Loucy (cell line): ENCODE measurements at regions not wholly inside any gene's neighbourhood (a gene's known extent, or its start where the extent isn't known, plus 50 kb on each side); places are given as distances from the start of the nearest gene placed in this dataset.

Source experiments
- H2AFZ ChIP-seq: fragments of 200-600 bp; sonication (generic); 2 replicates; pipeline ENCODE4 v1.6.0; 2016; ENCODE audit warnings: antibody characterized with exemption, mild to moderate bottlenecking, low read length, moderate library complexity
- H3F3A ChIP-seq: fragments of 200-600 bp; 2 replicates; pipeline ENCODE4 v1.6.0; 2016; ENCODE audit warnings: antibody characterized with exemption, low read depth, mild to moderate bottlenecking
- H3K27me3 ChIP-seq: fragments of 200-600 bp; sonication (generic); 2 replicates; pipeline ENCODE4 v1.6.1; 2014; ENCODE audit warnings: low read length, mild to moderate bottlenecking; ENCODE audit not compliant: insufficient read depth, poor library complexity, severe bottlenecking
- H3K36me3 ChIP-seq: fragments of 200-600 bp; sonication (generic); 2 replicates; pipeline ENCODE4 v1.6.1; 2016; ENCODE audit warnings: low read length; ENCODE audit not compliant: insufficient read depth
- H3K4me1 ChIP-seq: fragments of 200-600 bp; sonication (generic); 2 replicates; pipeline ENCODE4 v1.5.1; 2014; ENCODE audit warnings: low read length, mild to moderate bottlenecking; ENCODE audit not compliant: insufficient read depth, poor library complexity, severe bottlenecking
- H3K4me2 ChIP-seq: fragments of 200-600 bp; sonication (generic); 2 replicates; pipeline ENCODE4 v1.6.0; 2014; ENCODE audit warnings: antibody characterized with exemption, low read length, low read depth, mild to moderate bottlenecking; ENCODE audit not compliant: poor library complexity, severe bottlenecking
- H3K4me3 ChIP-seq: fragments of 200-600 bp; sonication (generic); 2 replicates; pipeline ENCODE4 v1.5.1; 2014; ENCODE audit warnings: low read length, mild to moderate bottlenecking, mixed read lengths; ENCODE audit not compliant: poor library complexity, severe bottlenecking
- H3K79me2 ChIP-seq: fragments of 200-600 bp; sonication (generic); 2 replicates; pipeline ENCODE4 v1.6.1; 2014; ENCODE audit warnings: low read length; ENCODE audit not compliant: insufficient read depth
- H3K9ac ChIP-seq: fragments of 200-600 bp; sonication (generic); 2 replicates; pipeline ENCODE4 v1.6.0; 2014; ENCODE audit warnings: mild to moderate bottlenecking, low read depth, low read length, moderate library complexity; ENCODE audit not compliant: poor library complexity, severe bottlenecking
- H3K9me2 ChIP-seq: fragments of 200-600 bp; sonication (generic); replicated peaks from 2 replicates; pipeline ENCODE4 v1.6.1; 2016; ENCODE audit warnings: low read depth, low read length, mixed read lengths
- H3K9me3 ChIP-seq: fragments of 200-600 bp; sonication (generic); 2 replicates; pipeline ENCODE4 v1.6.1; 2014; ENCODE audit warnings: mild to moderate bottlenecking, antibody characterized with exemption, low read length, low read depth; ENCODE audit not compliant: insufficient read depth
- H4K20me1 ChIP-seq: fragments of 200-600 bp; sonication (generic); 2 replicates; pipeline ENCODE4 v1.6.0; 2014; ENCODE audit warnings: antibody characterized with exemption, low read length, mild to moderate bottlenecking; ENCODE audit not compliant: insufficient read depth, poor library complexity, severe bottlenecking
- EZH2phosphoT487 ChIP-seq: fragments of 200-600 bp; IDR thresholded peaks from 2 replicates; pipeline ENCODE4 v1.6.1; 2018; ENCODE audit warnings: antibody characterized with exemption, mild to moderate bottlenecking, moderate library complexity, borderline replicate concordance
- TF ChIP-seq, protein P1 (sequence below): fragments of 200-600 bp; sonication (generic); conservative IDR thresholded peaks from 2 replicates; pipeline ENCODE4 v1.5.1; 2014; ENCODE audit warnings: mild to moderate bottlenecking, antibody characterized with exemption, low read length

DNA sequence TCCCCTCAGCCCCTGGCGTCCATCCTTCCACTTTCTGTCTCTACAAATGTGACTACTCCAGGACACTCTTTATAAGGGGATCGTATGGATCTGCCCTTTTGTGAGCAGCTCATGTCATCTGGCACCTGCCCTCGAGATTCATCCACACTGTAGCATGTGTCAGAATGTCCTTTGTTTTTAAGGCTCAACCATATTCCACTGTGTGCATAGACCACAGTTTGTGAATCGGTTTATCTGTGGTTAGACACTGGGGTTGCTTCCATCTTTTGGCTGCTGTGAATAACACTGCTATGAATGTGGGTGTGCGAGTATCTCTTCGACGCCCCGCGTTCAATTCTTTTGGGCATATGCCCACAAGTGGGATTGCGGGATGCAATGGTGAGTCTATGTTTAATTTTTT lies 167.9 kb downstream of the NUP210 start:
- H3F3A ChIP-seq = no peaks in the 10 kb centered on the region
- H3K9ac ChIP-seq = no peak overlapping the region
- H3K4me1 ChIP-seq = no peaks in the 10 kb centered on the region
- no peak overlapping the region for H2AFZ ChIP-seq
- no peaks in the 10 kb centered on the region for H3K36me3 ChIP-seq
- H3K79me2 ChIP-seq = no peaks in the 10 kb centered on the region
- H3K4me3 ChIP-seq = no peak overlapping the region
- H4K20me1 ChIP-seq = no peaks in the 10 kb centered on the region
- H3K9me2 ChIP-seq = no peaks in the 10 kb centered on the region
- H3K27me3 ChIP-seq = no peaks in the 10 kb centered on the region
- no peak overlapping the region for H3K4me2 ChIP-seq
- no peaks in the 10 kb centered on the region for H3K9me3 ChIP-seq
- TF ChIP-seq, protein P1, sequence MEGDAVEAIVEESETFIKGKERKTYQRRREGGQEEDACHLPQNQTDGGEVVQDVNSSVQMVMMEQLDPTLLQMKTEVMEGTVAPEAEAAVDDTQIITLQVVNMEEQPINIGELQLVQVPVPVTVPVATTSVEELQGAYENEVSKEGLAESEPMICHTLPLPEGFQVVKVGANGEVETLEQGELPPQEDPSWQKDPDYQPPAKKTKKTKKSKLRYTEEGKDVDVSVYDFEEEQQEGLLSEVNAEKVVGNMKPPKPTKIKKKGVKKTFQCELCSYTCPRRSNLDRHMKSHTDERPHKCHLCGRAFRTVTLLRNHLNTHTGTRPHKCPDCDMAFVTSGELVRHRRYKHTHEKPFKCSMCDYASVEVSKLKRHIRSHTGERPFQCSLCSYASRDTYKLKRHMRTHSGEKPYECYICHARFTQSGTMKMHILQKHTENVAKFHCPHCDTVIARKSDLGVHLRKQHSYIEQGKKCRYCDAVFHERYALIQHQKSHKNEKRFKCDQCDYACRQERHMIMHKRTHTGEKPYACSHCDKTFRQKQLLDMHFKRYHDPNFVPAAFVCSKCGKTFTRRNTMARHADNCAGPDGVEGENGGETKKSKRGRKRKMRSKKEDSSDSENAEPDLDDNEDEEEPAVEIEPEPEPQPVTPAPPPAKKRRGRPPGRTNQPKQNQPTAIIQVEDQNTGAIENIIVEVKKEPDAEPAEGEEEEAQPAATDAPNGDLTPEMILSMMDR = no peak
- TF ChIP-seq EZH2phosphoT487 = no peak

DNA sequence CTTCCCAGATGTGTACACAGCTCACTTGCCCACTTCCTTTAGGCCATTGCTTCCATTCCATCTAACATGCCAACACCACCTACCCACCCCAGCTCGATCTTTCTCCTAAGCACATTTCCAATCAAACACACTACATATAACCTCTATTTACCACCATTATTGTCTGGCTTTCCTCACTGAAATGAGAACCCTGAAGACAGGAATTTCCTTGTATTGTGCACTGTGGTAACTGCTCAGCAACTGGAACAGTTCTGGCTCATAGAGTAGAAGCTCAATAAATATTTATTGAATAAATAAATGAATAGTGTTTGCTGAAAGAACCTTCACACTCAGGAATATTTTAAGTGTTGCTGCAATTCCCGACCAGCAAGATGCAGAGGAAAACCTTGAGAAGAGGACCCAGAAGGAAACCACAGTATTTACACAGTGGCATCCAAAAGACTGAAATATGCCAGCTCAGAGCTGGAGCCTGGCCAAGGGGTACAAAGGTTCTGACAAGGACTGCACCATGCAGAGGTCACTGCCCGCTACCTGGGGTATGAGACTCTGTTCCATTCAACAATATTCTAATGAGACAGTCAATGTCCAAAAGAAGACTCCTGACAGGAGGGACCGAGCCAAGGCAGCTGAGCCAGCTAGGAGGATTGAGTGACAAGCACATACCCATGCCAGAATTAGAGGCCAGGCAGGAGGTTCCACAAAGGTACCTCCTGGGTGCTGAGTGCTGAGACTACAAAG lies 168.8 kb downstream of the NUP210 start:
- no peaks in the 10 kb centered on the region for H3F3A ChIP-seq
- TF ChIP-seq EZH2phosphoT487 = no peak
- TF ChIP-seq, protein P1 = no peak
- H3K79me2 ChIP-seq = no peaks in the 10 kb centered on the region
- H3K9me3 ChIP-seq = no peaks in the 10 kb centered on the region
- no peak overlapping the region for H3K4me2 ChIP-seq
- H4K20me1 ChIP-seq = no peaks in the 10 kb centered on the region
- H2AFZ ChIP-seq = no peak overlapping the region
- H3K36me3 ChIP-seq = no peaks in the 10 kb centered on the region
- H3K9ac ChIP-seq = no peak overlapping the region
- no peaks in the 10 kb centered on the region for H3K27me3 ChIP-seq
- H3K4me3 ChIP-seq = no peak overlapping the region
- H3K9me2 ChIP-seq = no peaks in the 10 kb centered on the region
- no peaks in the 10 kb centered on the region for H3K4me1 ChIP-seq

DNA sequence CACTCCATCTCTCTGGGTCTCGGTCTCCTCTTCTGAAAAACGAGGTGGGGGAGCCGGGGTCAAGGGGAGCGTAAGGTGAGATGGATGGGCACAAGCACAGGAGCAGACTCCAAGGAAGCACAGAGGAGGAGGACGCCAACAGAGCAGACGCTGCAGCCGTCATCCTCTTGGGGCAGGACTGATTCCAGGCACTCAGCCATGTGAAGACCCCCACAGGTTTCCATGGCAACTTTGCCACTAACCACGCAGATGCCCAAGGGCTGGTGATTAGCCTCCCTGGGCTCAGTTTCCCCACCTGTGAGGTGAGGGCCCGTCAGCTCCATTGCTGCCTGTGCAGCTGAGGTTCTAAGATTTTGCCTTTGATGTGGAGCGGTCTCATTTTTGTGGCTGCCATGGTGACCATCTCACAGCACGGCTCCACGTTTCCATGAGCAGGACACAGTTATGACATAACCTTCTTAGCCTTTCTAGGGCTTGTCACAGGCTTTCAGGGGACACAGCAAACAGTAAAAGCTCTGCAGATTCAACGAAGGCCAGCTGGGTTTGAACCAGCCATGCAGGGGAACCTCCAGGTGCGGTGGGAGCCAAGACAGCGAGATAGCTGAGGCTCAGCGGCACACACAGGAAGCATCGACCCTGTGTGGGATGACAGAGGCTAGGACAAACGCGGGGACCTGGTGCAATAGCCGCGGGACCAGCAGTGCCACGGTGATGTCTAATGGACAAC lies 170.3 kb downstream of the NUP210 start:
- Histone ChIP-seq H2AFZ (no peak overlapping the region), H3F3A (no peaks in the 10 kb centered on the region), H4K20me1 (no peaks in the 10 kb centered on the region), H3K9me3 (no peaks in the 10 kb centered on the region), H3K4me1 (peaks cover 5% of the 10 kb centered on the region), H3K79me2 (no peaks in the 10 kb centered on the region), H3K27me3 (no peaks in the 10 kb centered on the region), H3K4me2 (no peak overlapping the region), H3K9ac (no peak overlapping the region), H3K4me3 (no peak overlapping the region), H3K36me3 (no peaks in the 10 kb centered on the region), H3K9me2 (no peaks in the 10 kb centered on the region)
- TF ChIP-seq, protein P1 = no peak
- TF ChIP-seq EZH2phosphoT487 = no peak
